Muscle layer of colon (tissue), 2 donors: ENCODE measurements at regions not wholly inside any gene's neighbourhood (a gene's known extent, or its start where the extent isn't known, plus 50 kb on each side); places are given as distances from the start of the nearest gene placed in this dataset.

Experiments
- H3K27ac ChIP-seq: one replicate; pipeline ENCODE4 v1.7.0; 2013; ENCODE audit warnings: low read depth, mild to moderate bottlenecking, low read length, moderate library complexity
- H3K27me3 ChIP-seq, 2 donors: one replicate each; pipeline ENCODE4 v1.7.0; 2013; ENCODE audit warnings: low read length in 2 of 2, mild to moderate bottlenecking in 2 of 2; ENCODE audit not compliant: insufficient read depth in 2 of 2, control insufficient read depth in 1 of 2
- H3K36me3 ChIP-seq: one replicate; pipeline ENCODE4 v1.7.0; 2013; ENCODE audit warnings: mild to moderate bottlenecking, low read length; ENCODE audit not compliant: insufficient read depth
- H3K4me1 ChIP-seq: one replicate; pipeline ENCODE4 v1.7.0; 2013; ENCODE audit warnings: mild to moderate bottlenecking, low read length; ENCODE audit not compliant: insufficient read depth
- H3K4me3 ChIP-seq, 2 donors: one replicate each; pipeline ENCODE4 v1.7.0; 2013; ENCODE audit warnings: low read length in 2 of 2, low read depth in 1 of 2, mild to moderate bottlenecking in 1 of 2, moderate library complexity in 1 of 2
- H3K9ac ChIP-seq: one replicate; pipeline ENCODE4 v1.7.0; 2013; ENCODE audit warnings: low read length
- H3K9me3 ChIP-seq: one replicate; pipeline ENCODE4 v1.7.0; 2013; ENCODE audit warnings: mild to moderate bottlenecking, low read length
- donor health status: abdominal sarcoma.
- donor health status: Adenocarcinoma of cecum.

DNA sequence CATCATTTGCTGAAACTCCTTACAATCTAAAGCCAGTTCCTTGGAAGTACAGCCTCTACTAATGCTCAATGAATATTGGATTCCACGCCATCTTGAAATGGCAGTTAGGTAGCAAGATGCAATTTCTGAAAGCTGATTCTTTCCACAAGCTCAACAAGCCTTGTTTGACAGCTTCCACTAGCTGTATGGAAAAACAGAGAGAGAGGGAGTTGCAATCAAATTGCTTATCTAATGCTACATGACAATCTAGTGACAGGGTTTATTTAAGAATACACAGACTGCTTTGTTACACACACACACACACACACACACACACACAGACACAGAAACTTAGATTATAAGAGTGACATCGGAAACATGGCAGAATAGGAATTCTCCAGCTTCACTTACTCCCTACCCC, 288.4 kb upstream of the DEPDC1 start:
- H3K27ac ChIP-seq: no peak overlapping the region
- H3K36me3 ChIP-seq: no peaks in the 10 kb centered on the region

DNA sequence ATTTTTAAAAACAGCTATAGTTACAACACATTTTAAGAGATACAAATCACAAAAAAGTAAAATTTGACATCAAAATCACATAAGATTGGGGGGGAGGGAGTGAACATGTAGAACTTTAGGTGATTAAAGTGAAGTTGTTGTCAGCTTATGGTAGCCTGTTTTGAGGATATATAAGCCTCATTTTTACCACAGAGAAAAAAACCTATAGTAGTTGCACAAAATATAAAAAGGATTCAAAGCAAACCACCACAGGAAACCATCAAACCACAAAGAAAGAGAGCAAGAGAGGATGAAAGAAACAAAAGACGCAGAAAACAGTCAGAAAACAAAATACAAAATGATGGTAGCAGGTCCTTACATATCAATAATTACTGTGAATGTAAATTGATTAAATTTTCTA, 291.9 kb upstream of the DEPDC1 start:
- no peak overlapping the region for H3K9ac ChIP-seq

More for the DNA sequence above, 288.4 kb upstream of the DEPDC1 start:
- Histone ChIP-seq H3K4me1 (no peaks in the 10 kb centered on the region), H3K9me3 (no peaks in the 10 kb centered on the region), H3K4me3 (no peak overlapping the region), H3K9ac (no peak overlapping the region), H3K27me3 (no peaks in the 10 kb centered on the region)

DNA sequence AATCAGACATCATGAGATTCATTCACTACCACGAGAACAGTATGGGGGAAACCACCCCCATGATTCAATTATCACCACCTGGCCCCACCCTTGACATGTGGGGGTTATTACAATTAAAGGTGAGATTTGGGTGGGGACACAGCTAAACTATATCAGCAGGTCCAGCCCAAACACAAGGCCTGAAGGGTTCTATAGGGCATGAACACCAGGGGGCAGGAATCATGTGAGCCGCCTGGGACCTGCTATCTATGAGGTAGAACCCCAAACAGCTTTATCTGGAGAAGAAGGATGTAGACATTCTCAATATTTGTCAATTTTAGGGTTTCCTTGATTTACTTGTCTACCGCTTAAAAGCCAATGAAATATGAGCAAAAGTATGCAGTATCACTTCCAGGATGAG, 294.9 kb upstream of the DEPDC1 start:
- H3K27ac ChIP-seq: no peak overlapping the region
- no peaks in the 10 kb centered on the region for H3K27me3 ChIP-seq
- no peak overlapping the region for H3K4me3 ChIP-seq
- H3K9me3 ChIP-seq: no peaks in the 10 kb centered on the region
- H3K9ac ChIP-seq: no peak overlapping the region
- H3K4me1 ChIP-seq: no peaks in the 10 kb centered on the region
- no peaks in the 10 kb centered on the region for H3K36me3 ChIP-seq

More for the DNA sequence above, 291.9 kb upstream of the DEPDC1 start:
- H3K4me1 ChIP-seq: no peaks in the 10 kb centered on the region
- no peaks in the 10 kb centered on the region for H3K9me3 ChIP-seq
- H3K36me3 ChIP-seq: no peaks in the 10 kb centered on the region
- no peak overlapping the region for H3K27ac ChIP-seq
- no peak overlapping the region for H3K4me3 ChIP-seq
- H3K27me3 ChIP-seq: no peaks in the 10 kb centered on the region

DNA sequence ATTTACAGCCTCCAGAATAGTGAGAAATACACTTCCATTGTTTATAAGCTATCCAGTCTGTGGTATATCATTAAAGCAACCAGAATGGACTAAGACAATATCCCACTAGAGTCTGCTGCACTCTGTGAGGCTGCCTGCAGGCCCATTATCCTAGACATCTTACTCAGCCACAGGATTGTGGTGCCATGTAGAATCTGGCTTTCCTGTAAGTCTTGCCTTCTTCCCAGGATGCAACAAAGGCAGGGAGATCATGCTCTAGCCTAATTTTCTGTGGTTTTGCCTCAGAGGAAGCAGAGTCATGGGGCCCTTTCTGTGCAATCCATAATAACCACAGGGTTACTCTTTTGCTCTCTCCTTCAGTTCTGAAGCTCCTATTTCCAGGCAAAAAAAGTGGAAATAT, 299.1 kb upstream of the DEPDC1 start:
- Histone ChIP-seq H3K4me1 (no peaks in the 10 kb centered on the region), H3K9me3 (no peaks in the 10 kb centered on the region), H3K36me3 (no peaks in the 10 kb centered on the region), H3K27ac (no peak overlapping the region), H3K9ac (no peak overlapping the region), H3K27me3 (no peaks in the 10 kb centered on the region), H3K4me3 (no peak overlapping the region)

DNA sequence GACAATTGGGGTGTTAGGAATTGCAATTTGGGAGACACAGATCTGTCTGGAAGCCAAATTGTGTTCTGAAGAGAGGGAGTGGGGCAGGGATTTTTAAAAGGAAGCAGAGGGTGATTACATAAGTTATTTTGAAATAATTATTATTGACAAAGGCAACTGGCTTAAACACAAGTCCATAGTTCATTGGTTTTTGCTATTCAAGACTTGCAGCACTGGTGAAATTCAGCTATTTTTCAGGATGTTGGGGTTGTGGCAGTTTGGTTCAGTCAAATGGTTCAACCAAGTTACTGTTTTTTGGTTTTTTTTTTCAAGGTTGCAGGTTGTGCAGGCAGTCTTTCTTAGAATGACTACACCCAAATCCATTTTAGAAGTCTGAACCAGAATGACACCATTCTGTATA, 300.0 kb upstream of the DEPDC1 start:
- H3K4me3 ChIP-seq: no peak overlapping the region
- H3K36me3 ChIP-seq: no peaks in the 10 kb centered on the region
- H3K9me3 ChIP-seq: no peaks in the 10 kb centered on the region
- no peak overlapping the region for H3K9ac ChIP-seq
- H3K27ac ChIP-seq: no peak overlapping the region
- no peaks in the 10 kb centered on the region for H3K4me1 ChIP-seq
- no peaks in the 10 kb centered on the region for H3K27me3 ChIP-seq

DNA sequence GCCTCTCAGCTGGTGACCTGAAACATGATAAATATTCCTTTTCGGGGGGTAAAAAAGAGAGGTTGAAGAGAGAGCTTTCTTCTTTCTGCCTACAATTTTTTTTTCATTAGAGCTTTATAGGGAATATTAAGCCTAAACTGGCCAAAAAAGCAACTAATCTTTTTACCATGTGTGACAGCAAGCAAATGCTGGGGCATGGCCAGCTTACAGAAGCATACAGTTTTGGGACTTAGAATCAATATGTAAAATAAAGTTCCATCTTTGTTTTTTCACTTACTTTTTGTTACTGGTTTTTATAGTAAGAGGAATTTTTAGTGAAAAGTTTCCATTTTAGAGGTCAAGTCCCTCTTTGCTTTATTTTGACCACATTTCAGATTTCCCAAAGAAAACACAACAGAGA, 301.2 kb upstream of the DEPDC1 start:
- no peaks in the 10 kb centered on the region for H3K27me3 ChIP-seq
- no peaks in the 10 kb centered on the region for H3K4me1 ChIP-seq
- no peak overlapping the region for H3K9ac ChIP-seq
- H3K27ac ChIP-seq: no peak overlapping the region
- no peaks in the 10 kb centered on the region for H3K36me3 ChIP-seq
- H3K4me3 ChIP-seq: no peak overlapping the region
- H3K9me3 ChIP-seq: no peaks in the 10 kb centered on the region

DNA sequence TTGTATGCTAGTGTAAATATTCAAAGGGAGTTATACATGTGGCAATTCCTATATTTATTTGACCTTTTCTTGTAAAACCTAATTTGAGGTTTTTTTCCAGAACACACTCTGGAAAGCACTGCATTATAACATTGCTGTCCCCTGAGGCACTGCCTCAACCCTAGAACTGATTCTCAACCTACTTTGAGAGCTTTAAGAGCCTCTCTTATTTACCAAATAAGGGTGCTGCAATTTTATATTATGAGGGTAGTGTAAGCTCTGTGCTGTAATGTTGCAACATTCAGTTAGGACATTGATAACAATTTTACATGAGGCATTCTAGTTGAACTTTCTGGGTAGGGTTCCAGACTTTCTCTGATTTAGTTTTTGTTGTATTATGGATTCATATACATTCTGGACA, 302.2 kb upstream of the DEPDC1 start:
- Histone ChIP-seq H3K9me3 (no peaks in the 10 kb centered on the region), H3K9ac (no peak overlapping the region), H3K27me3 (no peaks in the 10 kb centered on the region), H3K36me3 (no peaks in the 10 kb centered on the region), H3K27ac (no peak overlapping the region), H3K4me3 (no peak overlapping the region), H3K4me1 (no peaks in the 10 kb centered on the region)

DNA sequence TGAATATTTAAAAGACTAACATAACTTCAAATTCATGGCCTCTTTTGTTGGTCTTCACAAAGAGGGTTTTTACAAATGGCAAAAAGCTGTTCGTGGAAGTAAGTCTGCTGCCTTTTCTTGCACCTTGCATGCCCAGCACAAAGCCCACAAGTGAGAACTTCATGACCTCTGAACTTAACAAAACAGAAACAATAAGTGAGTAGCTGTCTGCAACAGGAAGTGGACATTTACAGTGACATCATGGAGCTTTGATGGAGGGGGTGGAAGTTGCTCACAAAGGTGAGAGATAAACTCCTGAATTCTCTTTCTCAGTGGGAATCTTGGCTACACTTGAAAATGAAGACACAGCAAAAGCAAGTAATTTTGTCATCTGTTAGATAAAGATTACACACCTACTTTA, 303.3 kb upstream of the DEPDC1 start:
- Histone ChIP-seq H3K9me3 (no peaks in the 10 kb centered on the region), H3K27me3 (no peaks in the 10 kb centered on the region), H3K4me1 (no peaks in the 10 kb centered on the region), H3K9ac (no peak overlapping the region), H3K4me3 (no peak overlapping the region), H3K36me3 (no peaks in the 10 kb centered on the region), H3K27ac (no peak overlapping the region)

DNA sequence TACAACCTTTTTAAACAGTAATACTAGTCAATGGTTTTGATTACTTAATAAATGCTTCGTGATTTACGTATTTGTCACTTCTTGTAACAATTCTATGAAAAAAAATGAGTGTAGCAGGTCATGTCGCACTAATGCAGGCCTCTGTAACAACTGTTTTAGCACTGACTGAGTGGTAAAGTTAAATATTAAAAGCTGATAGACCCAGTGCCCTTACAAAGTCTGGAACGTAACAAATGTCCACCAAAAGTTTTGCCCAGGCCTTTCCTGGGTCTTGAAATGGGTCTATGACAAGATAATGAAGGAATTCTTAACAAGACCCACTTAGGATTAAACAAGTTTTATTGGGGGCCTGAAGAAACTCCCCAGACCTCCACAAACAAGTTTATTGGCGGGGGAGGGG, 304.6 kb upstream of the DEPDC1 start:
- H3K36me3 ChIP-seq: no peaks in the 10 kb centered on the region
- no peaks in the 10 kb centered on the region for H3K4me1 ChIP-seq
- H3K9ac ChIP-seq: no peak overlapping the region
- H3K27me3 ChIP-seq: no peaks in the 10 kb centered on the region
- no peaks in the 10 kb centered on the region for H3K9me3 ChIP-seq
- H3K4me3 ChIP-seq: no peak overlapping the region
- H3K27ac ChIP-seq: no peak overlapping the region

DNA sequence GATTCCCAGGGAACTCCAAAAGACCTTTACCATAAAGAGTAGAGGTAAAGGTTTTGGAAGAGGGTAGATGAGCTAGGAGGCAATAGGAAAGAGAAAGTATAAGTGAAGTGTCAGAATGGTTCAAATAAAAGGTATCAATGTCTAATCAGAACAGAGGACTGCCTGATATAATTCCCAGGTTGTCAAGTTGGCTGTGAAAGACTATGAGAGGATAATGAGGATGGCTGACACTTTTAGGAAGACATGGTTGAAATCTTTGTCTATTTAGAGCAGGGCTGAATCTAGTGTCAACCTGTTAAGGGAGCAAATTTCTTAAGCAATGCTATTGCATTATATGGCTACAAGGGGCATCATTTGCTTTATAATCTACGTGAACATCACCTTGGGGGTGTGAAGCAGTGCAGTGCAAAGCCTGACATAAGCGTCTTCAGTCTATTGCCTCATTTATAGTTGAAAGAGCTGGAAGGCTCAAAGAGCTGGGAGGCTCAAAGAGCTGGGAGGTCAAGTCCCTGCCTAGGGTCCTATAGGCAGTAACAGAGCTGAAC, 308.3 kb upstream of the DEPDC1 start:
- H3K27ac ChIP-seq: no peak overlapping the region
- H3K27me3 ChIP-seq: no peaks in the 10 kb centered on the region
- no peaks in the 10 kb centered on the region for H3K36me3 ChIP-seq
- no peaks in the 10 kb centered on the region for H3K9me3 ChIP-seq
- no peak overlapping the region for H3K9ac ChIP-seq
- no peak overlapping the region for H3K4me3 ChIP-seq
- H3K4me1 ChIP-seq: no peaks in the 10 kb centered on the region

DNA sequence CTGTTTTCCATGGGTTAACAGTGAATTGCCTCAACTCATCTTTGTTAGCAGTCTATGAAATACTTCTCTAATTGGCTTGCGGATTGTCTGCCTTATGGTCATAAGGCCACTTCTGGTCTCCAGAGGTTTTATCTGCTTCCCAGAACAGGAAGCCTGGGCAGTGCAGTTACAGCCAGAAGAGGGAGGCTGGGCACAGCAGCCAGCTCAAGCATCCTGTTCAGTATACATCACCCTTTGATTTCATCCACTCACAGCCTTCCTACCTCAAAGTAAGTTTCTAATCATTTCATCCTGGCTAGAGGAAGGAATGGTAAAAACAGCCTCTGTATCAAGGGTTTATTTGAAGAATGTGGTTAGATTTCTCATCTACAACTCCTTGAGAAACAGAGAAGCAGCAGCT, 311.5 kb upstream of the DEPDC1 start:
- Histone ChIP-seq H3K9me3 (no peaks in the 10 kb centered on the region), H3K36me3 (no peaks in the 10 kb centered on the region), H3K9ac (no peak overlapping the region), H3K27me3 (no peaks in the 10 kb centered on the region), H3K4me1 (no peaks in the 10 kb centered on the region), H3K4me3 (no peak overlapping the region), H3K27ac (no peak overlapping the region)

DNA sequence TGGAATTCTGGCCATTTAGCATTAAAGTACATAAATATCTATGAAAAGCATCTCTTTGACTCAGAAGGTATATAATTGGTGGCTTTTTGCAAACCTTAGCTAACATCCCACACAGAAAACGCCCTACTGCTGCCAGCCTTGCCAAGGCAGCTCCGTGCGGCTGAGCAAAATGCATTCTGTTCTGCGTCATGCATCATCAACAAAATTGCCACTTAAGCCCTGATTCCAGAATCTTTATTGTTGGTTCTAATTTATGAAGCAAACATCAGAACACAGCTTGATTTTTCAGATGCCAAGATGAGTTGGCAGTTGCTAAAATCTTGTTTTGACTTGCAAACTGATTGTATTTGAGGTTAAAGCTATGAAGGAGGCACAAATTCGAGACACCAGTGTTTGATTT, 314.9 kb upstream of the DEPDC1 start:
- Histone ChIP-seq H3K4me1 (no peaks in the 10 kb centered on the region), H3K9me3 (no peaks in the 10 kb centered on the region), H3K9ac (no peak overlapping the region), H3K27me3 (no peaks in the 10 kb centered on the region), H3K4me3 (no peak overlapping the region), H3K27ac (no peak overlapping the region), H3K36me3 (no peaks in the 10 kb centered on the region)
